HL-60 (cell line): ENCODE measurements at regions not wholly inside any gene's neighbourhood (a gene's known extent, or its start where the extent isn't known, plus 50 kb on each side); places are given as distances from the start of the nearest gene placed in this dataset.

ENCODE experiments used
- CTCF ChIP-seq: IDR thresholded peaks from one replicate; pipeline ENCODE4 v1.5.1; 2011; ENCODE audit warnings: low read length, control low read depth, inconsistent platforms; ENCODE audit not compliant: insufficient read depth
- POLR2AphosphoS5 ChIP-seq: IDR thresholded peaks from 2 replicates; pipeline ENCODE4 v1.6.1; 2012; ENCODE audit warnings: low read depth

GRCh38 chr4:151993521-151993920, 232.7 kb upstream of the GATB start:
- no peak for TF ChIP-seq CTCF
- TF ChIP-seq POLR2AphosphoS5: no peak
